Hepatocyte (in vitro differentiated cells): ENCODE measurements at regions not wholly inside any gene's neighbourhood (a gene's known extent, or its start where the extent isn't known, plus 50 kb on each side); places are given as distances from the start of the nearest gene placed in this dataset.

ENCODE experiments used
- EZH2 ChIP-seq: fragments of 200-600 bp; sonication (generic); IDR thresholded peaks from 2 replicates; pipeline ENCODE4 v1.6.1; 2016; ENCODE audit warnings: antibody characterized with exemption, mild to moderate bottlenecking, borderline replicate concordance
- EZH2phosphoT487 ChIP-seq: fragments of 200-600 bp; sonication (generic); IDR thresholded peaks from one replicate; pipeline ENCODE4 v1.6.1; 2018; ENCODE audit warnings: antibody characterized with exemption, mild to moderate bottlenecking, low read depth, moderate library complexity; ENCODE audit not compliant: unreplicated experiment, severe bottlenecking
- TF ChIP-seq, protein P1 (sequence below): fragments of 200-600 bp; sonication (generic); IDR thresholded peaks from 2 replicates; pipeline ENCODE4 v1.5.1; 2016; ENCODE audit warnings: antibody characterized with exemption, mild to moderate bottlenecking; ENCODE audit not compliant: poor library complexity

DNA sequence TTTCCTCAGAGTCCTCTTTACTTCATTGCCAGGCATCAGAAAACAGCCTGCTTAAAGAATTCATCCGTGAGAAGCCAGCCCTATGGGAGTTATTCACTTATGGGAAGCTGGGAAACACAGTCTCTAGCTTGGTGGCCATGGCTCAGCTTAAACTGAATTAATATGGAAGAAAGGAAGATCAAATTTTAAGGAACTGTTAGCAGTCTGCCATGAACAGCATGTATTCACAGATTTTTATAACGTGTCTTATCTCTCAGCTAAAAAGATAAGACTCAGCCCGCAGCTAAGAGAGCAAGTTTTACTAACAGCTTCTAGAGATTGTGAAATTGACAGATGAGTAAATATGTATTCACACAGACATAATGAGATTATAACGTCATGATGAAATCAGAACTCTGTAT is 253.7 kb upstream of the RXFP2 start:
- TF ChIP-seq, protein P1, sequence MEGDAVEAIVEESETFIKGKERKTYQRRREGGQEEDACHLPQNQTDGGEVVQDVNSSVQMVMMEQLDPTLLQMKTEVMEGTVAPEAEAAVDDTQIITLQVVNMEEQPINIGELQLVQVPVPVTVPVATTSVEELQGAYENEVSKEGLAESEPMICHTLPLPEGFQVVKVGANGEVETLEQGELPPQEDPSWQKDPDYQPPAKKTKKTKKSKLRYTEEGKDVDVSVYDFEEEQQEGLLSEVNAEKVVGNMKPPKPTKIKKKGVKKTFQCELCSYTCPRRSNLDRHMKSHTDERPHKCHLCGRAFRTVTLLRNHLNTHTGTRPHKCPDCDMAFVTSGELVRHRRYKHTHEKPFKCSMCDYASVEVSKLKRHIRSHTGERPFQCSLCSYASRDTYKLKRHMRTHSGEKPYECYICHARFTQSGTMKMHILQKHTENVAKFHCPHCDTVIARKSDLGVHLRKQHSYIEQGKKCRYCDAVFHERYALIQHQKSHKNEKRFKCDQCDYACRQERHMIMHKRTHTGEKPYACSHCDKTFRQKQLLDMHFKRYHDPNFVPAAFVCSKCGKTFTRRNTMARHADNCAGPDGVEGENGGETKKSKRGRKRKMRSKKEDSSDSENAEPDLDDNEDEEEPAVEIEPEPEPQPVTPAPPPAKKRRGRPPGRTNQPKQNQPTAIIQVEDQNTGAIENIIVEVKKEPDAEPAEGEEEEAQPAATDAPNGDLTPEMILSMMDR, result no peak
- no peak for TF ChIP-seq EZH2
- TF ChIP-seq EZH2phosphoT487, result no peak
